A549 (cell line): ENCODE measurements at regions not wholly inside any gene's neighbourhood (a gene's known extent, or its start where the extent isn't known, plus 50 kb on each side); places are given as distances from the start of the nearest gene placed in this dataset.
A peak's percentile ranks its signal among the peaks of the same experiment; 100 is the strongest.

ENCODE experiments used
- ATAC-seq, 2 experiments: fragments of 200-7000 bp in 1 of 2; fragments of >200 bp in 1 of 2; cut with Nextera tagmentation in 1 of 2; cut with Tn5 transposase in 1 of 2; 3 replicates each; pipeline versions ENCODE4 v1.8.0 to v1.9.1; 2018 to 2020; ENCODE audit warnings: mild to moderate bottlenecking in 1 of 2, moderate library complexity in 1 of 2
- CTCF ChIA-PET: fragments of 300-600 bp; sonication (Branson Sonifier 250); formaldehyde crosslinking; extraction: SDS; loops from one replicate; lab custom pipeline; 2021; ENCODE audit warnings: antibody characterized with exemption, inconsistent platforms; lab: Yijun Ruan, JAX
- POLR2A ChIA-PET: fragments of 350-600 bp; formaldehyde crosslinking; extraction: SDS; loops from one replicate; lab custom pipeline; 2021; ENCODE audit warnings: antibody characterized with exemption, inconsistent platforms; lab: Yijun Ruan, JAX
- DNase-seq, 2 experiments: peaks; one replicate each; pipeline versions ENCODE4 v3.0.0 to v3.0.0-alpha.2; 2011 to 2016; ENCODE audit warnings: low read depth in 1 of 2, low spot score in 1 of 2
- FAIRE-seq: peaks from 2 replicates; lab custom pipeline; 2011; peaks lifted over from hg19 to GRCh38; lab: Jason Lieb, UNC
- H3K27ac ChIP-seq, 2 experiments: fragments of >200 bp; sonication (Bioruptor Twin); formaldehyde crosslinking; 3 replicates each; pipeline ENCODE4 v1.5.1; 2016 to 2017
- H3K4me1 ChIP-seq: fragments of >200 bp; sonication (Bioruptor Twin); formaldehyde crosslinking; 3 replicates; pipeline ENCODE4 v1.6.1; 2016
- H3K4me2 ChIP-seq: fragments of >200 bp; sonication (Bioruptor Twin); formaldehyde crosslinking; 3 replicates; pipeline ENCODE4 v1.6.1; 2016
- H3K4me3 ChIP-seq: fragments of >200 bp; sonication (Bioruptor Twin); formaldehyde crosslinking; 3 replicates; pipeline ENCODE4 v1.5.1; 2016
- H3K9me3 ChIP-seq: fragments of >200 bp; sonication (Bioruptor Twin); formaldehyde crosslinking; 3 replicates; pipeline ENCODE4 v1.6.1; 2016
- CBX2 ChIP-seq: fragments of 200-600 bp; sonication (generic); IDR thresholded peaks from 2 replicates; pipeline ENCODE4 v1.6.1; 2016; ENCODE audit warnings: low read depth, mild to moderate bottlenecking, borderline replicate concordance
- CBX8 ChIP-seq: fragments of 200-600 bp; sonication (generic); IDR thresholded peaks from 2 replicates; pipeline ENCODE4 v1.6.1; 2016
- CEBPB ChIP-seq, 2 experiments: fragments of >200 bp in 1 of 2; sonication (Bioruptor Twin) in 1 of 2; formaldehyde crosslinking in 1 of 2; IDR thresholded peaks; 2 replicates each; pipeline ENCODE4 v1.6.1; 2012 to 2016
- CHD4 ChIP-seq: fragments of 200-600 bp; sonication (generic); IDR thresholded peaks from 2 replicates; pipeline ENCODE4 v1.6.1; 2016; ENCODE audit warnings: antibody characterized with exemption, mild to moderate bottlenecking, borderline replicate concordance
- EHF ChIP-seq: fragments of 250-450 bp; sonication (Bioruptor Pico); IDR thresholded peaks from 2 replicates; pipeline ENCODE4 v1.5.0; 2020; ENCODE audit warnings: mild to moderate bottlenecking
- ELK1 ChIP-seq: fragments of 150-350 bp; IDR thresholded peaks from 2 replicates; pipeline ENCODE4 v1.6.1; 2014; ENCODE audit warnings: low read depth, mild to moderate bottlenecking, low read length
- EP300 ChIP-seq, 2 experiments: fragments of >200 bp; sonication (Bioruptor Twin); formaldehyde crosslinking; IDR thresholded peaks; 2 replicates in 1 of 2; 3 replicates in 1 of 2; pipeline ENCODE4 v1.6.1; 2016 to 2017
- ESRRA ChIP-seq: fragments of 150-350 bp; IDR thresholded peaks from 2 replicates; pipeline ENCODE4 v1.6.1; 2014; ENCODE audit warnings: mild to moderate bottlenecking, low read length, borderline replicate concordance
- FOSB ChIP-seq: fragments of 250-450 bp; sonication (Bioruptor Pico); IDR thresholded peaks from 2 replicates; pipeline ENCODE4 v1.5.0; 2020; ENCODE audit warnings: mild to moderate bottlenecking, moderate library complexity
- FOSL2 ChIP-seq, 2 experiments: fragments of 450-650 bp in 1 of 2; fragments of >200 bp in 1 of 2; sonication (Bioruptor Twin) in 1 of 2; formaldehyde crosslinking; IDR thresholded peaks; 2 replicates each; pipeline versions ENCODE4 v1.5.0 to v1.6.1; 2016 to 2020; ENCODE audit warnings: mild to moderate bottlenecking in 1 of 2, moderate library complexity in 1 of 2
- FOXS1 ChIP-seq: fragments of 250-450 bp; sonication (Bioruptor Pico); IDR thresholded peaks from 2 replicates; pipeline ENCODE4 v1.5.0; 2020; ENCODE audit warnings: mild to moderate bottlenecking, moderate library complexity
- GATA3 ChIP-seq: IDR thresholded peaks from 2 replicates; pipeline ENCODE4 v1.6.1; 2012; ENCODE audit warnings: borderline replicate concordance
- HES2 ChIP-seq: fragments of >200 bp; sonication (Bioruptor Twin); formaldehyde crosslinking; IDR thresholded peaks from 2 replicates; pipeline ENCODE4 v1.6.1; 2016
- HOXB5 ChIP-seq: fragments of 250-450 bp; sonication (Bioruptor Pico); IDR thresholded peaks from 2 replicates; pipeline ENCODE4 v1.5.0; 2020; ENCODE audit warnings: mild to moderate bottlenecking, moderate library complexity
- JUN ChIP-seq, 2 experiments: fragments of >200 bp; sonication (Bioruptor Twin); formaldehyde crosslinking; IDR thresholded peaks; 2 replicates in 1 of 2; 3 replicates in 1 of 2; pipeline ENCODE4 v1.6.1; 2016 to 2017
- JUNB ChIP-seq: fragments of >200 bp; sonication (Bioruptor Twin); formaldehyde crosslinking; IDR thresholded peaks from 2 replicates; pipeline ENCODE4 v1.6.1; 2016
- KDM5A ChIP-seq: fragments of 200-600 bp; sonication (generic); IDR thresholded peaks from 2 replicates; pipeline ENCODE4 v1.6.1; 2016; ENCODE audit warnings: antibody characterized with exemption, mild to moderate bottlenecking
- PBX3 ChIP-seq: IDR thresholded peaks from 2 replicates; pipeline ENCODE4 v1.6.1; 2012
- PHF8 ChIP-seq: fragments of 200-600 bp; sonication (generic); IDR thresholded peaks from 2 replicates; pipeline ENCODE4 v1.6.1; 2016; ENCODE audit warnings: low read depth, mild to moderate bottlenecking, antibody characterized with exemption, moderate library complexity, borderline replicate concordance
- RAD21 ChIP-seq, 2 experiments: fragments of >200 bp in 1 of 2; sonication (Bioruptor Twin) in 1 of 2; formaldehyde crosslinking in 1 of 2; IDR thresholded peaks in 1 of 2; conservative IDR thresholded peaks in 1 of 2; 2 replicates in 1 of 2; 3 replicates in 1 of 2; pipeline ENCODE4 v1.6.1; 2012 to 2018; ENCODE audit warnings: inconsistent platforms in 1 of 2
- SMC3 ChIP-seq: fragments of >200 bp; sonication (Bioruptor Twin); formaldehyde crosslinking; IDR thresholded peaks from 3 replicates; pipeline ENCODE4 v1.6.1; 2018; ENCODE audit warnings: inconsistent platforms
- TFCP2L1 ChIP-seq: fragments of 250-450 bp; sonication (Bioruptor Pico); IDR thresholded peaks from 2 replicates; pipeline ENCODE4 v1.5.0; 2021; ENCODE audit warnings: mild to moderate bottlenecking
- TP53 ChIP-seq: fragments of 250-450 bp; sonication (Bioruptor Pico); IDR thresholded peaks from 2 replicates; pipeline ENCODE4 v1.5.0; 2021; ENCODE audit warnings: mild to moderate bottlenecking, moderate library complexity
- ZSCAN20 ChIP-seq: fragments of 250-450 bp; sonication (Bioruptor Pico); IDR thresholded peaks from 2 replicates; pipeline ENCODE4 v1.8.0; 2022; ENCODE audit warnings: mild to moderate bottlenecking, moderate library complexity
- WGBS: methylation state at CpG from one replicate; pipeline ENCODE4 v1.1.6; 2017; ENCODE audit errors: missing lambda C conversion rate; 5-methylcytosine and 5-hydroxymethylcytosine counted together
- TF ChIP-seq, protein P1 (sequence below): IDR thresholded peaks from 2 replicates; pipeline ENCODE4 v1.6.1; 2012
- TF ChIP-seq, protein P2 (sequence below): fragments of >200 bp; sonication (Bioruptor Twin); formaldehyde crosslinking; IDR thresholded peaks from 3 replicates; pipeline ENCODE4 v1.6.1; 2016

DNA sequence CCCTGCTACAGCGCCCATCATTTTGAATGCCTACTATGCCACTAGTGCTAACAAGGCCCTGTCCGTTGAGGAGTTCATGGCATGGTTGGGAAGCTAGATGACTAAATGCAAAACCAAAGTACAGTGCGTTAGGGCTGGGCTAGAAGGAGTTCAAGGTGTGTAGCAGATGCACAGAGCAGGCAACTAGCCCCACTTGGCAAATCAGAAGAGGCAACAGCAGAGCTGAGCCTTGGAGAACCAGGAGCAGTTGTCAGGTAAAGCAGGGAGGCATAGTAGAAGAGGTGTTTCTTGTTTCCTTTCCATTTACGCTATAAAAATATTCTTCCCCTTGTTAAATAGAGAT is 146.6 kb upstream of the CPEB2 start:
- peaks cover 9% of the 10 kb centered on the region; the same call in 1 of the 3 replicates for H3K9me3 ChIP-seq
- peak overlapping the region; percentile 61 for H3K4me2 ChIP-seq
- WGBS = 91% methylated on average over 4 of the region's 4 CpGs
- H3K4me1 ChIP-seq = peaks cover 19% of the 10 kb centered on the region
- no peak overlapping the region for H3K4me3 ChIP-seq
- FAIRE-seq (no peak), ATAC-seq (no peak), DNase-seq (no peak)
- H3K27ac ChIP-seq = peak overlapping the region; percentile 69 to 73
- CTCF ChIA-PET = interaction anchor here (0.6 kb wide), 1 partner anchor 93 kb away, joined by 3 read pairs; no protein-coding TSS in a partner anchor
- no peak for TF ChIP-seq TP53
- no peak for TF ChIP-seq KDM5A
- TF ChIP-seq EP300 (IDR thresholded peaks at IDR 0.05) = no peak
- TF ChIP-seq PBX3 = no peak
- POLR2A ChIA-PET = interaction anchor here (1.6 kb wide), 1 partner anchor 145 kb away, joined by 4 read pairs; no protein-coding TSS in a partner anchor

- ChIA-PET POLR2A (interaction anchor here (1.6 kb wide), 1 partner anchor 145 kb away, joined by 4 read pairs; no protein-coding TSS in a partner anchor), CTCF (interaction anchor here (0.6 kb wide), 1 partner anchor 93 kb away, joined by 3 read pairs; no protein-coding TSS in a partner anchor)
- H3K4me3 ChIP-seq = no peak overlapping the region
- H3K4me1 ChIP-seq = peaks cover 19% of the 10 kb centered on the region
- 6% methylated on average over 5 of the region's 5 CpGs for WGBS
- H3K27ac ChIP-seq = peak overlapping the region; percentile 69 to 73
- peak overlapping the region; percentile 61 for H3K4me2 ChIP-seq
- peak; percentile 51 for FAIRE-seq
- DNase-seq = peak; percentile 65 to 88
- peak; percentile 99 to 100 for ATAC-seq
- no peak for TF ChIP-seq PHF8
- TF ChIP-seq GATA3 = peak; percentile 73
- peak in 1 of 2 experiments; percentile 24; a peak in 1 of 5 replicates for TF ChIP-seq EP300 (IDR thresholded peaks at IDR 0.05)
- no peak for TF ChIP-seq CBX8
- peak; percentile 76 for TF ChIP-seq JUNB
- TF ChIP-seq CHD4 = no peak
- no peak for TF ChIP-seq PBX3
- peak; percentile 26 to 65; a peak in 3 of 5 replicates for TF ChIP-seq JUN (IDR thresholded peaks at IDR 0.05)
- peak in 1 of 2 experiments; percentile 44; a peak in 2 of 5 replicates for TF ChIP-seq RAD21 (conservative IDR thresholded peaks at IDR 0.05 in 1 of 2, IDR thresholded peaks at IDR 0.05 in 1 of 2)
- TF ChIP-seq FOSL2 (IDR thresholded peaks at IDR 0.05) = peak; percentile 77
- peak; percentile 93 for TF ChIP-seq FOSL2 (CRISPR knock-in tag; IDR thresholded peaks at IDR 0.05)
- TF ChIP-seq ESRRA = peak; percentile 93
- 0 out of 4 replicates have a peak, but pooled peaks of 1 of the 2 experiments have one; percentile 31 for TF ChIP-seq CEBPB (IDR thresholded peaks at IDR 0.05)
- TF ChIP-seq ZSCAN20 (CRISPR knock-in tag) = no peak
- TF ChIP-seq SMC3 = peak; percentile 12; the same call in 1 of the 3 replicates
- TF ChIP-seq, protein P1, sequence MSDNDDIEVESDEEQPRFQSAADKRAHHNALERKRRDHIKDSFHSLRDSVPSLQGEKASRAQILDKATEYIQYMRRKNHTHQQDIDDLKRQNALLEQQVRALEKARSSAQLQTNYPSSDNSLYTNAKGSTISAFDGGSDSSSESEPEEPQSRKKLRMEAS = peak; percentile 81
- peaks cover 9% of the 10 kb centered on the region; the same call in 1 of the 3 replicates for H3K9me3 ChIP-seq
Measured at GRCh38 chr4:14856062-14856933, 146.0 kb upstream of the CPEB2 start.

DNA sequence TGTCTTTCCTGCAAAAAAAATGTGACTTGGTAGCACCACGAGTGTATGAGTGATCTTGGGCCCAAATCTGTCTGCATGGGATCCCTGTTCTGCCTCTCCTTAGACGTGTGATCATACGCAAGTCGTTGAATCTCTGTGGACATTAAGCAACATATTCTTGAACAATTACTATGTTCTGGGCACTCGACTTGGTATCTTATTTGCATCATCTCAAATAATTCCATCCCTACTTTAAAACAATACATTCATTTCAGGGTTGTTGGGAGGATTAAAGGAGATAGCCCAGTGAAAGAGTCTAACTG is 145.4 kb upstream of the CPEB2 start:
- POLR2A ChIA-PET = interaction anchor here (1.6 kb wide), 1 partner anchor 144 kb away, joined by 4 read pairs; no protein-coding TSS in a partner anchor

More for the DNA sequence above, 145.4 kb upstream of the CPEB2 start:
- no peak for TF ChIP-seq SMC3
- no peak for TF ChIP-seq JUN (IDR thresholded peaks at IDR 0.05)
- no peak for TF ChIP-seq GATA3
- TF ChIP-seq FOXS1 (CRISPR knock-in tag) = no peak
- TF ChIP-seq ZSCAN20 (CRISPR knock-in tag) = no peak
- TF ChIP-seq HES2 = no peak
- TF ChIP-seq CBX8 = no peak
- TF ChIP-seq, protein P2, sequence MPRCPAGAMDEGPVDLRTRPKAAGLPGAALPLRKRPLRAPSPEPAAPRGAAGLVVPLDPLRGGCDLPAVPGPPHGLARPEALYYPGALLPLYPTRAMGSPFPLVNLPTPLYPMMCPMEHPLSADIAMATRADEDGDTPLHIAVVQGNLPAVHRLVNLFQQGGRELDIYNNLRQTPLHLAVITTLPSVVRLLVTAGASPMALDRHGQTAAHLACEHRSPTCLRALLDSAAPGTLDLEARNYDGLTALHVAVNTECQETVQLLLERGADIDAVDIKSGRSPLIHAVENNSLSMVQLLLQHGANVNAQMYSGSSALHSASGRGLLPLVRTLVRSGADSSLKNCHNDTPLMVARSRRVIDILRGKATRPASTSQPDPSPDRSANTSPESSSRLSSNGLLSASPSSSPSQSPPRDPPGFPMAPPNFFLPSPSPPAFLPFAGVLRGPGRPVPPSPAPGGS = no peak
- no peak for TF ChIP-seq PHF8
- no peak for TF ChIP-seq KDM5A
- TF ChIP-seq HOXB5 (CRISPR knock-in tag) = no peak
- no peak for TF ChIP-seq TFCP2L1
- TF ChIP-seq ELK1 = no peak
- TF ChIP-seq FOSB (CRISPR knock-in tag) = no peak
- TF ChIP-seq EHF = no peak
- TF ChIP-seq CBX2 = no peak
- H3K4me2 ChIP-seq = peak overlapping the region; percentile 61
- CTCF ChIA-PET = no interaction called here
- WGBS = 60% methylated on average over 5 of the region's 5 CpGs
- H3K4me3 ChIP-seq = no peak overlapping the region
- DNase-seq = no peak
- no peak for FAIRE-seq
- H3K4me1 ChIP-seq = peaks cover 19% of the 10 kb centered on the region
- H3K27ac ChIP-seq = peak overlapping the region; percentile 31 to 65; a peak in 4 of 6 replicates
- no peak for ATAC-seq
- H3K9me3 ChIP-seq = peaks cover 9% of the 10 kb centered on the region; the same call in 1 of the 3 replicates
